HG03280 (cell line): ENCODE measurements at regions not wholly inside any gene's neighbourhood (a gene's known extent, or its start where the extent isn't known, plus 50 kb on each side); places are given as distances from the start of the nearest gene placed in this dataset.
A peak's percentile ranks its signal among the peaks of the same experiment; 100 is the strongest.
"Not testable (repeated sequence)": the region's sequence is repeated elsewhere in the genome, so short reads cannot be mapped to it uniquely, and the experiment has no call there.

Source experiments
- ATAC-seq: cut with Tn5 transposase; IDR thresholded peaks from one replicate; pipeline ENCODE4 v1.9.1; 2021; ENCODE audit warnings: mild to moderate bottlenecking, moderate library complexity; ENCODE audit not compliant: unreplicated experiment

- not testable (repeated sequence) for ATAC-seq
These were observed 435.8 kb downstream of the SHISA9 start for GRCh38 chr16:13336907-13337881.

GRCh38 chr16:13338044-13338443 is 436.6 kb downstream of the SHISA9 start:
- ATAC-seq = no peak

- ATAC-seq = no peak
These were observed 441.3 kb downstream of the SHISA9 start for GRCh38 chr16:13342675-13343074.

GRCh38 chr16:13344001-13344400 is 442.6 kb downstream of the SHISA9 start:
- no peak for ATAC-seq

- no peak for ATAC-seq
These were observed 447.0 kb downstream of the SHISA9 start for GRCh38 chr16:13348416-13348815.

GRCh38 chr16:13350000-13350399 is 448.6 kb downstream of the SHISA9 start:
- no peak for ATAC-seq

- ATAC-seq = no peak
These were observed 449.8 kb downstream of the SHISA9 start for GRCh38 chr16:13351181-13351580.

- no peak for ATAC-seq
These were observed 450.3 kb downstream of the SHISA9 start for GRCh38 chr16:13351601-13352217.

- ATAC-seq = not testable (repeated sequence)
These were observed 451.4 kb downstream of the SHISA9 start for GRCh38 chr16:13352796-13353195.

GRCh38 chr16:13357842-13358241 is 456.4 kb downstream of the SHISA9 start:
- ATAC-seq = not testable (repeated sequence)

GRCh38 chr16:13359835-13360234 is 458.4 kb downstream of the SHISA9 start:
- no peak for ATAC-seq

GRCh38 chr16:13372421-13372820 is 471.0 kb downstream of the SHISA9 start:
- no peak for ATAC-seq

GRCh38 chr16:13376174-13376573 is 474.8 kb downstream of the SHISA9 start:
- ATAC-seq = no peak

- no peak for ATAC-seq
These were observed 475.7 kb downstream of the SHISA9 start for GRCh38 chr16:13377143-13377542.

GRCh38 chr16:13378151-13378550 is 476.8 kb downstream of the SHISA9 start:
- no peak for ATAC-seq

GRCh38 chr16:13379266-13379665 is 477.9 kb downstream of the SHISA9 start:
- no peak for ATAC-seq

GRCh38 chr16:13385156-13386040 is 484.0 kb downstream of the SHISA9 start:
- ATAC-seq = not testable (repeated sequence)

- peak; percentile 53 for ATAC-seq
These were observed 488.9 kb downstream of the SHISA9 start for GRCh38 chr16:13390093-13390985.

- no peak for ATAC-seq
These were observed 489.5 kb downstream of the SHISA9 start for GRCh38 chr16:13390986-13391305.

- ATAC-seq = no peak
These were observed 489.9 kb downstream of the SHISA9 start for GRCh38 chr16:13391337-13391736.
